ENCODE measurements at regions not wholly inside any gene's neighbourhood (a gene's known extent, or its start where the extent isn't known, plus 50 kb on each side); places are given as distances from the start of the nearest gene placed in this dataset.
A peak's percentile ranks its signal among the peaks of the same experiment; 100 is the strongest.

GRCh38 chr7:114087653-114088469, 169.1 kb upstream of the PPP1R3A start:
- TF ChIP-seq, protein P1, sequence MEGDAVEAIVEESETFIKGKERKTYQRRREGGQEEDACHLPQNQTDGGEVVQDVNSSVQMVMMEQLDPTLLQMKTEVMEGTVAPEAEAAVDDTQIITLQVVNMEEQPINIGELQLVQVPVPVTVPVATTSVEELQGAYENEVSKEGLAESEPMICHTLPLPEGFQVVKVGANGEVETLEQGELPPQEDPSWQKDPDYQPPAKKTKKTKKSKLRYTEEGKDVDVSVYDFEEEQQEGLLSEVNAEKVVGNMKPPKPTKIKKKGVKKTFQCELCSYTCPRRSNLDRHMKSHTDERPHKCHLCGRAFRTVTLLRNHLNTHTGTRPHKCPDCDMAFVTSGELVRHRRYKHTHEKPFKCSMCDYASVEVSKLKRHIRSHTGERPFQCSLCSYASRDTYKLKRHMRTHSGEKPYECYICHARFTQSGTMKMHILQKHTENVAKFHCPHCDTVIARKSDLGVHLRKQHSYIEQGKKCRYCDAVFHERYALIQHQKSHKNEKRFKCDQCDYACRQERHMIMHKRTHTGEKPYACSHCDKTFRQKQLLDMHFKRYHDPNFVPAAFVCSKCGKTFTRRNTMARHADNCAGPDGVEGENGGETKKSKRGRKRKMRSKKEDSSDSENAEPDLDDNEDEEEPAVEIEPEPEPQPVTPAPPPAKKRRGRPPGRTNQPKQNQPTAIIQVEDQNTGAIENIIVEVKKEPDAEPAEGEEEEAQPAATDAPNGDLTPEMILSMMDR (IDR thresholded peaks at IDR 0.05; ENCODE audit: low read depth, low read length): no peak
- peaks cover 100% of the 10 kb centered on the region for H3K27me3 ChIP-seq
- H3K27ac ChIP-seq: no peak overlapping the region
- no peaks in the 10 kb centered on the region for H3K36me3 ChIP-seq
- H3K4me3 ChIP-seq: no peak overlapping the region
- H3K9me3 ChIP-seq (ENCODE audit: low read depth): no peaks in the 10 kb centered on the region
- peaks cover 1% of the 10 kb centered on the region for H3K4me1 ChIP-seq (ENCODE audit: low read depth)
- DNase-seq (ENCODE audit: low read depth in 1 of 2, low spot score in 1 of 2): peak in 1 of 2 donors; percentile 15

GRCh38 chr7:114086914-114087652, 168.3 kb upstream of the PPP1R3A start:
- Histone ChIP-seq H3K4me3 (peak overlapping the region; percentile 54), H3K4me1 (ENCODE audit: low read depth) (peaks cover 2% of the 10 kb centered on the region), H3K36me3 (no peaks in the 10 kb centered on the region), H3K27me3 (peaks cover 100% of the 10 kb centered on the region), H3K9me3 (ENCODE audit: low read depth) (no peaks in the 10 kb centered on the region), H3K27ac (no peak overlapping the region)
- peak; percentile 24 to 26 for DNase-seq (ENCODE audit: low read depth in 1 of 2, low spot score in 1 of 2)
- TF ChIP-seq, protein P1 (IDR thresholded peaks at IDR 0.05; ENCODE audit: low read depth, low read length): no peak

GRCh38 chr7:114086537-114086913, 167.7 kb upstream of the PPP1R3A start:
- TF ChIP-seq, protein P1 (IDR thresholded peaks at IDR 0.05; ENCODE audit: low read depth, low read length): no peak
- peaks cover 2% of the 10 kb centered on the region for H3K4me1 ChIP-seq (ENCODE audit: low read depth)
- no peaks in the 10 kb centered on the region for H3K36me3 ChIP-seq
- H3K4me3 ChIP-seq: peak overlapping the region; percentile 54
- H3K27ac ChIP-seq: no peak overlapping the region
- H3K27me3 ChIP-seq: peaks cover 100% of the 10 kb centered on the region
- no peaks in the 10 kb centered on the region for H3K9me3 ChIP-seq (ENCODE audit: low read depth)
- DNase-seq (ENCODE audit: low read depth in 1 of 2, low spot score in 1 of 2): peak in 1 of 2 donors; percentile 30

DNA sequence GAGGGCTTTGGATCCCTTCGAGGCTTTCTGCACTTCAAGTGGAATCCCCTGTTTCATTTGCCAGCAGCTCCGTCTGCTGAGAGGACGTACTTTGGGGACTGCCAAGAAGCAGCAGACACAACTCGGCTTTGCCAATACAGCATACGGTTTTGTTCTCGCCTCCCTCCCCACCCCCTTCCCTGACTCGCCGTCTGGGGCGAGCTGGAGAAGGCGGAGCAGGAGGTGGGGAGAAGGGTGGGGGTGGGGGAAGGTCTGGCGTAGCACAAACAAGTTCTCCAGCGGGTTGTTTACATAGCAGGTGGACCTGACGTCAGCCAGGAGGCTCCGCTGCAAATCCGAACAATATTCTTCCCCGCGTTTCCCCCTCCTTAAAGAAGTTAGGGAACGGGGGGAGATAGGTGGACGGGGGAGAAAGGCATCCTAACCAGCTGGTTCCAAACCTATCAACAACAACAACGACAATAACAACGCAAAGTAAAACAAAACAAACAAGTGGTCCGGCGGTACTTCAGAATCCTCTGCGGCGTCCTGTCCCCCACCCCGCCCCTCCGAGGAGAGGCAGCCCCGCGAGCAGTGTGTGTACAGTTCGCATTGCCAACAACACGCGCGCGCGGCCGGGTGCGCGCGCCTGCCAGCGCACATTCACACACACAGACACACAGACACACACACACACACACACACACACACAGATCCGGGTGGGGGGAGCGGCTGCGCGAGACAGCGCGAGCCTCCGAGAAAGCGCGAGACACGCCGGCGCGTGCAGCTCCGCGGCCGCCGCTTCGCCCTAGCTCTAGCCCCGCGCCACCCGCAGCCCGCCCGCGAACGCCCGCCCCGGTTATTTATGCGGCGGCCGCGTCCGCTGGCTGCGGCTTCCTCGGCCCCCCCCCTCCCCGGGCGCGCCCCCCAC, 167.0 kb upstream of the PPP1R3A start:
- peak overlapping the region; percentile 54 for H3K4me3 ChIP-seq
- H3K27ac ChIP-seq: no peak overlapping the region
- H3K4me1 ChIP-seq (ENCODE audit: low read depth): peaks cover 2% of the 10 kb centered on the region
- TF ChIP-seq, protein P1 (IDR thresholded peaks at IDR 0.05; ENCODE audit: low read depth, low read length): no peak
- H3K27me3 ChIP-seq: peaks cover 99% of the 10 kb centered on the region
- H3K9me3 ChIP-seq (ENCODE audit: low read depth): no peaks in the 10 kb centered on the region
- no peaks in the 10 kb centered on the region for H3K36me3 ChIP-seq
- peak; percentile 52 to 82 for DNase-seq (ENCODE audit: low read depth in 1 of 2, low spot score in 1 of 2)

DNA sequence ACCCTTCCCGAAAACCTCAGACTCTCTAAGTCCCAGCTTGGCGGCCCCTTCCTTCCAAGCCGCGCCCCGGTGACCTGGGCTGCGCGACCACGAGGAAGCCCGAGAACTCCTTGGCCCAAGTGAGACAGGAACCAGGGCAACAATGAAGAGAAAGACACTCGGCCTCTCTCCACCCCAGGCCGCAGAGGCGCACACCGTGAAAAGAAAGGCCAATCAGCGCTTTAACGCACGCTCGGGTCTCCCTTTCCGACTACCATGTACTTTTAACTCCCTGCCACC, 166.4 kb upstream of the PPP1R3A start:
- Histone ChIP-seq H3K27ac (no peak overlapping the region), H3K36me3 (no peaks in the 10 kb centered on the region), H3K27me3 (peaks cover 99% of the 10 kb centered on the region), H3K9me3 (ENCODE audit: low read depth) (no peaks in the 10 kb centered on the region), H3K4me3 (peak overlapping the region; percentile 54), H3K4me1 (ENCODE audit: low read depth) (peaks cover 2% of the 10 kb centered on the region)
- TF ChIP-seq, protein P1 (IDR thresholded peaks at IDR 0.05; ENCODE audit: low read depth, low read length): no peak
- DNase-seq (ENCODE audit: low read depth in 1 of 2, low spot score in 1 of 2): no peak
